GM23248 (cell line): ENCODE measurements at regions not wholly inside any gene's neighbourhood (a gene's known extent, or its start where the extent isn't known, plus 50 kb on each side); places are given as distances from the start of the nearest gene placed in this dataset.

Experiments
- EZH2 ChIP-seq: fragments of 200-600 bp; sonication (generic); IDR thresholded peaks from 2 replicates; pipeline ENCODE4 v1.6.1; 2018; ENCODE audit warnings: antibody characterized with exemption, mild to moderate bottlenecking; ENCODE audit not compliant: insufficient read depth, poor library complexity, severe bottlenecking
- EZH2phosphoT487 ChIP-seq: fragments of 200-600 bp; sonication (generic); IDR thresholded peaks from 2 replicates; pipeline ENCODE4 v1.6.1; 2018; ENCODE audit warnings: antibody characterized with exemption, moderate library complexity, mild to moderate bottlenecking, low read depth; ENCODE audit not compliant: insufficient read depth

GRCh38 chr6:73985891-73986290, 289.9 kb downstream of the CD109 start:
- TF ChIP-seq EZH2 (no peak), EZH2phosphoT487 (no peak)
